Liver (tissue), 3 donors: ENCODE measurements at regions not wholly inside any gene's neighbourhood (a gene's known extent, or its start where the extent isn't known, plus 50 kb on each side); places are given as distances from the start of the nearest gene placed in this dataset.

Experiments used
- FOXA1 ChIP-seq: IDR thresholded peaks from 2 replicates; pipeline ENCODE4 v1.6.1; 2016; ENCODE audit warnings: antibody characterized with exemption
- GABPA ChIP-seq, 2 donors: IDR thresholded peaks in 1 of 2; conservative IDR thresholded peaks in 1 of 2; 2 replicates each; pipeline ENCODE4 v1.6.1; 2016; ENCODE audit warnings: antibody characterized with exemption in 2 of 2, mild to moderate bottlenecking in 1 of 2, moderate library complexity in 1 of 2
- HNF4G ChIP-seq: IDR thresholded peaks from 2 replicates; pipeline ENCODE4 v1.6.1; 2016; ENCODE audit warnings: antibody characterized with exemption
- JUND ChIP-seq, 2 donors: IDR thresholded peaks; 2 replicates each; pipeline ENCODE4 v1.6.1; 2016; ENCODE audit warnings: antibody characterized with exemption in 2 of 2
- RAD21 ChIP-seq, 2 donors: IDR thresholded peaks; 2 replicates each; pipeline ENCODE4 v1.6.1; 2016; ENCODE audit warnings: antibody characterized with exemption in 2 of 2, mild to moderate bottlenecking in 2 of 2
- TAF1 ChIP-seq: conservative IDR thresholded peaks from 2 replicates; pipeline ENCODE4 v1.6.1; 2016; ENCODE audit warnings: antibody characterized with exemption, mild to moderate bottlenecking
- YY1 ChIP-seq: IDR thresholded peaks from 2 replicates; pipeline ENCODE4 v1.6.1; 2016; ENCODE audit warnings: antibody characterized with exemption, mild to moderate bottlenecking
- TF ChIP-seq, protein P1 (sequence below): fragments of 150-350 bp; IDR thresholded peaks from 2 replicates; pipeline ENCODE4 v1.5.1; 2017; ENCODE audit warnings: improper control_type of control experiment, low read depth, low read length; ENCODE audit not compliant: missing input control
- TF ChIP-seq, protein P2 (sequence below): IDR thresholded peaks from 2 replicates; pipeline ENCODE4 v1.6.1; 2016; ENCODE audit warnings: antibody characterized with exemption, mild to moderate bottlenecking
- TF ChIP-seq, protein P3 (sequence below): IDR thresholded peaks from 2 replicates; pipeline ENCODE4 v1.6.1; 2016; ENCODE audit warnings: antibody characterized with exemption
- donor health status: healthy.
- donor health status: healthy.

DNA sequence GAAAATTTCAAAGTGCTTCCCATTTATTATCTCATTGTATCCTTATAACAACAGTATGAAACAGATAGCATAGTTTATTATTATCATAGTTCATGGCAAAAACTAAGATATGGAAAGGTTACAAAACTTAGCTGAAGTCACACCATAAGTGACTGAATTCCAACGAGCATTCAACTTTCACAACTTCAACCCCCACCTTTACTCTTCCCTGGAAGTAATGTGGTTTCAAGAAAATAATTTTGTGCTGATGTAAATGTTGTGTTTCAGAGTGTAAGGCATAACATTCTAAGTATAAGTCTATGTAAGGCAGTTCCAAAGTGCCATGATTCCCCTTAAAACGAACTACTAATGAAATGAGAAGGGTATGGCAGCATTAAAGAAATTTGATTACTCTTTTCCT lies 454.5 kb downstream of the BCAT1 start:
- TF ChIP-seq, protein P1, sequence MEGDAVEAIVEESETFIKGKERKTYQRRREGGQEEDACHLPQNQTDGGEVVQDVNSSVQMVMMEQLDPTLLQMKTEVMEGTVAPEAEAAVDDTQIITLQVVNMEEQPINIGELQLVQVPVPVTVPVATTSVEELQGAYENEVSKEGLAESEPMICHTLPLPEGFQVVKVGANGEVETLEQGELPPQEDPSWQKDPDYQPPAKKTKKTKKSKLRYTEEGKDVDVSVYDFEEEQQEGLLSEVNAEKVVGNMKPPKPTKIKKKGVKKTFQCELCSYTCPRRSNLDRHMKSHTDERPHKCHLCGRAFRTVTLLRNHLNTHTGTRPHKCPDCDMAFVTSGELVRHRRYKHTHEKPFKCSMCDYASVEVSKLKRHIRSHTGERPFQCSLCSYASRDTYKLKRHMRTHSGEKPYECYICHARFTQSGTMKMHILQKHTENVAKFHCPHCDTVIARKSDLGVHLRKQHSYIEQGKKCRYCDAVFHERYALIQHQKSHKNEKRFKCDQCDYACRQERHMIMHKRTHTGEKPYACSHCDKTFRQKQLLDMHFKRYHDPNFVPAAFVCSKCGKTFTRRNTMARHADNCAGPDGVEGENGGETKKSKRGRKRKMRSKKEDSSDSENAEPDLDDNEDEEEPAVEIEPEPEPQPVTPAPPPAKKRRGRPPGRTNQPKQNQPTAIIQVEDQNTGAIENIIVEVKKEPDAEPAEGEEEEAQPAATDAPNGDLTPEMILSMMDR = no peak
- TF ChIP-seq, protein P2, sequence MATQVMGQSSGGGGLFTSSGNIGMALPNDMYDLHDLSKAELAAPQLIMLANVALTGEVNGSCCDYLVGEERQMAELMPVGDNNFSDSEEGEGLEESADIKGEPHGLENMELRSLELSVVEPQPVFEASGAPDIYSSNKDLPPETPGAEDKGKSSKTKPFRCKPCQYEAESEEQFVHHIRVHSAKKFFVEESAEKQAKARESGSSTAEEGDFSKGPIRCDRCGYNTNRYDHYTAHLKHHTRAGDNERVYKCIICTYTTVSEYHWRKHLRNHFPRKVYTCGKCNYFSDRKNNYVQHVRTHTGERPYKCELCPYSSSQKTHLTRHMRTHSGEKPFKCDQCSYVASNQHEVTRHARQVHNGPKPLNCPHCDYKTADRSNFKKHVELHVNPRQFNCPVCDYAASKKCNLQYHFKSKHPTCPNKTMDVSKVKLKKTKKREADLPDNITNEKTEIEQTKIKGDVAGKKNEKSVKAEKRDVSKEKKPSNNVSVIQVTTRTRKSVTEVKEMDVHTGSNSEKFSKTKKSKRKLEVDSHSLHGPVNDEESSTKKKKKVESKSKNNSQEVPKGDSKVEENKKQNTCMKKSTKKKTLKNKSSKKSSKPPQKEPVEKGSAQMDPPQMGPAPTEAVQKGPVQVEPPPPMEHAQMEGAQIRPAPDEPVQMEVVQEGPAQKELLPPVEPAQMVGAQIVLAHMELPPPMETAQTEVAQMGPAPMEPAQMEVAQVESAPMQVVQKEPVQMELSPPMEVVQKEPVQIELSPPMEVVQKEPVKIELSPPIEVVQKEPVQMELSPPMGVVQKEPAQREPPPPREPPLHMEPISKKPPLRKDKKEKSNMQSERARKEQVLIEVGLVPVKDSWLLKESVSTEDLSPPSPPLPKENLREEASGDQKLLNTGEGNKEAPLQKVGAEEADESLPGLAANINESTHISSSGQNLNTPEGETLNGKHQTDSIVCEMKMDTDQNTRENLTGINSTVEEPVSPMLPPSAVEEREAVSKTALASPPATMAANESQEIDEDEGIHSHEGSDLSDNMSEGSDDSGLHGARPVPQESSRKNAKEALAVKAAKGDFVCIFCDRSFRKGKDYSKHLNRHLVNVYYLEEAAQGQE = no peak
- TF ChIP-seq TAF1 (no peak), JUND (IDR thresholded peaks at IDR 0.05) (no peak), HNF4G (no peak), GABPA (IDR thresholded peaks at IDR 0.05 in 1 of 2, conservative IDR thresholded peaks at IDR 0.05 in 1 of 2) (no peak), RAD21 (IDR thresholded peaks at IDR 0.05) (no peak), YY1 (no peak), FOXA1 (no peak)
- TF ChIP-seq, protein P3, sequence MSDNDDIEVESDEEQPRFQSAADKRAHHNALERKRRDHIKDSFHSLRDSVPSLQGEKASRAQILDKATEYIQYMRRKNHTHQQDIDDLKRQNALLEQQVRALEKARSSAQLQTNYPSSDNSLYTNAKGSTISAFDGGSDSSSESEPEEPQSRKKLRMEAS = no peak
